Tibial artery (tissue), 4 donors: ENCODE measurements at regions not wholly inside any gene's neighbourhood (a gene's known extent, or its start where the extent isn't known, plus 50 kb on each side); places are given as distances from the start of the nearest gene placed in this dataset.

Experiments used
- DNase-seq, 2 donors: peaks; one replicate each; pipeline ENCODE4 v3.0.0-alpha.2; 2019
- H3K27ac ChIP-seq, 2 donors: fragments of 200-600 bp; sonication (generic) in 1 of 2; 1 replicate in 1 of 2; 2 replicates in 1 of 2; pipeline ENCODE4 v1.5.1; 2018 to 2019; ENCODE audit warnings: mild to moderate bottlenecking in 1 of 2
- H3K27me3 ChIP-seq, 2 donors: fragments of 200-600 bp; sonication (generic) in 1 of 2; one replicate each; pipeline versions ENCODE4 v1.5.1 to v1.6.0; 2016 to 2019
- H3K36me3 ChIP-seq, 3 donors: fragments of 200-600 bp; sonication (generic) in 2 of 3; one replicate each; pipeline ENCODE4 v1.5.1; 2016 to 2019; ENCODE audit warnings: mild to moderate bottlenecking in 2 of 3
- H3K4me1 ChIP-seq, 4 donors: fragments of 200-600 bp; sonication (generic) in 2 of 4; 1 replicate in 3 of 4; 2 replicates in 1 of 4; pipeline ENCODE4 v1.5.1; 2016 to 2019
- H3K4me3 ChIP-seq, 2 donors: fragments of 200-600 bp; sonication (generic) in 1 of 2; 1 replicate in 1 of 2; 2 replicates in 1 of 2; pipeline ENCODE4 v1.5.1; 2018 to 2019; ENCODE audit warnings: mild to moderate bottlenecking in 2 of 2
- H3K9me3 ChIP-seq, 3 donors: fragments of 200-600 bp; sonication (generic) in 1 of 3; one replicate each; pipeline ENCODE4 v1.5.1; 2016 to 2019
- CTCF ChIP-seq, 2 experiments: fragments of 200-600 bp in 1 of 2; fragments of 450-650 bp in 1 of 2; IDR thresholded peaks; one replicate each; pipeline ENCODE4 v1.5.1; 2017 to 2019; ENCODE audit warnings: antibody characterized with exemption in 2 of 2, mild to moderate bottlenecking in 1 of 2, moderate library complexity in 1 of 2
- intact Hi-C: fragments of 100-400 bp; cut with DNase I; formaldehyde crosslinking; loops from one replicate; pipeline ENCODE4 v1.15.0; 2023; ENCODE audit warnings: low total_unique reads

DNA sequence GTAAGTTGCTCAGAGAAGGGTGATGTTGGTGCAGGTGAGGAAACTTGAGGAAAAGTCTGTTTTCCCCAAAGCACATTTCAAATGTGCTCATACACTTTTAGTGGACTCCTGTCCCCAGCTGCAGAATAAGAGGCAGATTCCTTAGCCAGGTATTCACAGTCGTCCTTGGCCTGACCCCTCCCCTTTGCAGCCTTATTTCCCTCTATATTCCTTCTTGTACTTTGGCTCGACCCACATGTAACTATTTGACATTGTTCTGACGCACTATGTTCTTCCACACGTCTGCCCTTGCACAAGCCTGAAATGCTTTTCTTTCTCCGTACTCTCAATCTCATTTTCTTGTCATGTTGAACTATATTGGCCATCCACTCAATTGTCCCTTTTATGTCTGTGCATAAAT lies 498.4 kb upstream of the USP24 start:
- no peak overlapping the region for H3K27ac ChIP-seq
- no peak overlapping the region for H3K4me3 ChIP-seq
- intact Hi-C loops = no loop called here
- peaks cover 0 to 32% (median 21%) of the 10 kb centered on the region in 4 donors for H3K4me1 ChIP-seq
- TF ChIP-seq CTCF (IDR thresholded peaks at IDR 0.05) = no peak
- H3K9me3 ChIP-seq = no peaks in the 10 kb centered on the region
- no peaks in the 10 kb centered on the region for H3K27me3 ChIP-seq
- no peaks in the 10 kb centered on the region for H3K36me3 ChIP-seq
- DNase-seq = no peak

DNA sequence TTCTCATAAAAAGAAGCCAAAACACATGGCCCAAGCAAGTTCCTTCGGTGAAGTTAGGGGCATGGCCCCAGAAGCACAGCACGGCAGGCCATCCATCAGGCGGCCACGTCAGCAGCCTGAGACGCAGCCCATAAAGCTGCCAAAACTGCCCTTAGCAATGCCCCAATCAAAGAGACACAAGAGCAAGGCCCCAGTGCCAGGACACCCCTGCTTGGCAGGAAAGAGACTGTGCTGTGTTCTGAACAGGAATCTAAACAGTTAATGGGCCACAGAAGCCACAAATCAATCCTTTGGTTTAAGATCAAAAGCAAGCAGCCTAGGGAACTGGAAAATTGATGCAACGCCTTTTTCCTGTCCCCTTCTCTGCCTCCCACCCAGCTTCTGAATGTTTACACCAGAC lies 497.0 kb upstream of the USP24 start:
- Histone ChIP-seq H3K4me1 (peaks cover 0 to 18% (median 8%) of the 10 kb centered on the region in 4 donors), H3K27me3 (no peaks in the 10 kb centered on the region), H3K27ac (no peak overlapping the region), H3K9me3 (no peaks in the 10 kb centered on the region), H3K4me3 (no peak overlapping the region), H3K36me3 (no peaks in the 10 kb centered on the region)
- no peak for TF ChIP-seq CTCF (IDR thresholded peaks at IDR 0.05)
- no peak for DNase-seq
- intact Hi-C loops = no loop called here

GRCh38 chr1:55708781-55709180 lies 493.6 kb upstream of the USP24 start:
- DNase-seq = no peak

DNA sequence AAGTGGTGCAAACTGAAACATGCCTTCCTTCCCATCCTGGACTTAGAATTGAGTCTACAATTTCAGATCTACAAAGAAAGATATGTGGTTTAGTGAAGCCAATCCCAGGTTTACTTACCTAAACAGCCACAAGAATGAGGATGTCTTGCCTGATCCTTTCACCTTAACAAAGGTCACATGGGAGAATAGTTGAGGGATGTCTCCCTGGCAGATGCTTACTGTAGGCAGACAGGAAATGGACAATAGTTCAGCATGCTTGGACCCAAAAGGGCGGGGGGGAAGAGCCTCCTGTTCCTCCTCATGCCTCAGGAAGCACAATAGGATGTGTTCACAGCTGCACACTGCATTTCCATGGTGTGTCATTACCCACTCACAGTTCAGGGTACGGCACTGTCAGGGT lies 492.7 kb upstream of the USP24 start:
- Histone ChIP-seq H3K36me3 (no peaks in the 10 kb centered on the region), H3K27me3 (no peaks in the 10 kb centered on the region), H3K9me3 (no peaks in the 10 kb centered on the region), H3K4me3 (no peak overlapping the region), H3K27ac (no peak overlapping the region), H3K4me1 (peaks cover 0 to 6% (median 0%) of the 10 kb centered on the region in 4 donors)
- intact Hi-C loops = no loop called here
- no peak for TF ChIP-seq CTCF (IDR thresholded peaks at IDR 0.05)
- no peak for DNase-seq

More at GRCh38 chr1:55708781-55709180, 493.6 kb upstream of the USP24 start:
- H3K4me1 ChIP-seq = peaks cover 0 to 2% (median 0%) of the 10 kb centered on the region in 4 donors
- H3K36me3 ChIP-seq = no peaks in the 10 kb centered on the region
- no peak overlapping the region for H3K4me3 ChIP-seq
- no peaks in the 10 kb centered on the region for H3K27me3 ChIP-seq
- no peak overlapping the region for H3K27ac ChIP-seq
- H3K9me3 ChIP-seq = no peaks in the 10 kb centered on the region
- intact Hi-C loops = no loop called here
- TF ChIP-seq CTCF (IDR thresholded peaks at IDR 0.05) = no peak

- intact Hi-C loops = no loop called here
Observed at GRCh38 chr1:55707196-55707595, 492.0 kb upstream of the USP24 start.

More at GRCh38 chr1:55707196-55707595, 492.0 kb upstream of the USP24 start:
- Histone ChIP-seq H3K4me1 (peaks cover 0 to 6% (median 0%) of the 10 kb centered on the region in 4 donors), H3K36me3 (no peaks in the 10 kb centered on the region), H3K27ac (no peak overlapping the region), H3K4me3 (no peak overlapping the region), H3K27me3 (no peaks in the 10 kb centered on the region), H3K9me3 (no peaks in the 10 kb centered on the region)
- TF ChIP-seq CTCF (IDR thresholded peaks at IDR 0.05) = no peak
- DNase-seq = no peak
